Activated naive CD4-positive, alpha-beta T cell treated with anti-CD3 and anti-CD28 coated beads, Interleukin-2, amount 50 U/mL, for 72 hours (primary cell): ENCODE measurements at regions not wholly inside any gene's neighbourhood (a gene's known extent, or its start where the extent isn't known, plus 50 kb on each side); places are given as distances from the start of the nearest gene placed in this dataset.
A peak's percentile ranks its signal among the peaks of the same experiment; 100 is the strongest.
"Not testable (repeated sequence)": the region's sequence is repeated elsewhere in the genome, so short reads cannot be mapped to it uniquely, and the experiment has no call there.

ENCODE experiments used
- ATAC-seq, 2 donors: fragments of 150-1000 bp; cut with Tn5 transposase; 2 replicates each; pipeline ENCODE4 v1.10.0; 2021; ENCODE audit warnings: mild to moderate bottlenecking in 2 of 2, moderate library complexity in 2 of 2
- DNase-seq, 2 donors: peaks; one replicate each; pipeline ENCODE4 v3.0.0; 2021 to 2022; ENCODE audit warnings: low spot score in 2 of 2
- H3K27ac Mint-ChIP-seq, 2 donors: one replicate each; pipeline ENCODE4 v1.8.0; 2022; ENCODE audit warnings: mild to moderate bottlenecking in 2 of 2, mixed read lengths in 2 of 2
- H3K36me3 Mint-ChIP-seq, 2 donors: one replicate each; pipeline ENCODE4 v1.8.0; 2022; ENCODE audit warnings: mixed read lengths in 2 of 2
- H3K9me3 Mint-ChIP-seq, 2 donors: one replicate each; pipeline ENCODE4 v1.8.0; 2022; ENCODE audit warnings: mixed read lengths in 2 of 2

DNA sequence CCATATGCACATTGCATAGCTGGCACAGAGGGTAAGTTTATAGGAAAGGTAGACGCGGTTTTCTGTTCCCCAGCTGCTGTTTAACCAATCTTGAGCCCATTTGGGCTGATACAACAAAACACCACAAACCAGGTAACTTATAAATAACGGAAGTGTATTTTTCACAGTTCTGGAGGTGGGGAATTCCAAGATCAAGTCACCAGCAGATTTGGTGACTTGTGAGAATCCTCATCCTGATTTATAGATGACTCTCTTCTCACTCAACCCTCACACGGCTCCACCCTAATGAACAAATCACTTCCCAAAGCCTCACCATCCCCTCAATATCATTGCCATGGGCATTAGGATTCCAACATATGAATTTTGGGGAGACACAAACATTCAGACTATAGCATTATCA, 694.4 kb upstream of the NR2F2 start:
- Mint-ChIP-seq H3K9me3 (peaks cover 0 to 8% of the 10 kb centered on the region in 2 donors), H3K36me3 (no peaks in the 10 kb centered on the region)
- no peak for ATAC-seq

DNA sequence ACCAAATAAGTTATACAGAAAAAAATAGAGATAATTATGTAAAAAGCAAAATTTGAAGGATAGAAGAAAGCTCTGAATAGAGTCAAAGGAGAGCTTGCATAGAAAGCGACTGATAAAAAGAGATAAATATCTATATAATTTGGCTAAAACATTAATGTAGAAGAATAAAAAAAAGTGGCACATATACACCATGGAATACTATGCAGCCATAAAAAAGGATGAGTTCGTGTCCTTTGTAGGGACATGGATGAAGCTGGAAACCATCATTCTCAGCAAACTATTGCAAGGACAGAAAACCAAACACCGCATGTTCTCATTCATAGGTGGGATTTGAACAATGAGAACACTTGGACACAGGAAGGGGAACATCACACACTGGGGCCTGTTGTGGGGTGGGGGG, 693.3 kb upstream of the NR2F2 start:
- not testable (repeated sequence) for H3K36me3 Mint-ChIP-seq, H3K9me3 Mint-ChIP-seq, H3K27ac Mint-ChIP-seq, ATAC-seq, DNase-seq

More for the DNA sequence above, 694.4 kb upstream of the NR2F2 start:
- no peak for DNase-seq
- no peak overlapping the region for H3K27ac Mint-ChIP-seq

DNA sequence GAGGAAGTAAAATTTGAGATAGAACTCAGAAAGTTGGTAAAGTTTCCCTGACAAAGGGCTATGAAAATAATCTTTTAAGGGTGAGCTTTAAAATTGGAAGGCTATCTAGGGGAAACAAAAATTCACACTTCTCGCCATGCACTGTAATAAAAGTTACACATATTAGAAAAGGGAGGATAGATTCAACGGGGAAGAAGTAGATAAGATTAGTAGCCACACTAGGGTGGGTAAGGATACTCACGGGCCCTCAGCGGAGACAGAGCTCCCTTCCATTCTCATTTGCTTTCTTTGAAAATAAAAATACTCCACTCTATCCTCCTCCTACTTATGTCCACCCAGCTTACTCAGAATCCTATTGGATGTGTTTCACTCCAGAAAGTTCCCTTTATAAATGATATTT, 691.3 kb upstream of the NR2F2 start:
- peaks cover 0 to 4% of the 10 kb centered on the region in 2 donors for H3K9me3 Mint-ChIP-seq
- H3K27ac Mint-ChIP-seq: no peak overlapping the region
- DNase-seq: no peak
- H3K36me3 Mint-ChIP-seq: no peaks in the 10 kb centered on the region
- ATAC-seq: no peak

DNA sequence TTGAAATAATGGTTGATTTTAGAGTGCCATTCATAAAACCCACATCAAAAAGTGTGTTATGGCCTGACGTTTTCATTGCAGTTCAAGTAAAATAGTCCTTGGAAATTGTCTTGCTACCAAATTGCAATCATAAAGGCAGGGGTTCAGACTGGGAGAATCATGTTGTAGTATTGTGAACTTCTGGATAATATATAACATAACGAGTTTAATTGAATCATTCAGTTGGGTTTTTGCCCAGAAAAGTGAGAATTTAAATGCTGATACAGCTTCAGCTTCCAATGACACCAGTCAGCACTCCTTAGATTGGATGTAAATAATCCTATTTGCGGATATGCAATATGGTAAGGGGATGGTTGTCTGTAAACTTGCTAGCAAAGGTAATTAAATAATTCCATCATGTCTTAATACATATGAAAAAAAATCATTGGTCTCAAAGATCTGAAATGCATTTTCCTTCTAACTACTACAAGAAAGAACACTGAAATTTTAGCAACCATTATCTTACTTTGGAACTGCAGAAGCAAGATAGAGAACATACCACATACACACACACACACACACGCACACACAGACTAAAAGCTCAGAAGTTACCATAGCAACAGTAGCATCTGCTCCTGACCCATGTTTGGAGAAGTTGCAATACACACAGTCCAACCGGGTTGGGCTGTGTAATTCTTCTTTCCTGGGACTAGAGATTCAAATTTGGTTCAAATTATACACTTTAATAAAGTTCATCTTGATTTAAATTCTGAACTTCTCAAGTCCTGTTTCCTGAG, 686.2 kb upstream of the NR2F2 start:
- H3K9me3 Mint-ChIP-seq: no peaks in the 10 kb centered on the region
- DNase-seq (no peak), ATAC-seq (no peak)
- H3K36me3 Mint-ChIP-seq: no peaks in the 10 kb centered on the region
- H3K27ac Mint-ChIP-seq: no peak overlapping the region

DNA sequence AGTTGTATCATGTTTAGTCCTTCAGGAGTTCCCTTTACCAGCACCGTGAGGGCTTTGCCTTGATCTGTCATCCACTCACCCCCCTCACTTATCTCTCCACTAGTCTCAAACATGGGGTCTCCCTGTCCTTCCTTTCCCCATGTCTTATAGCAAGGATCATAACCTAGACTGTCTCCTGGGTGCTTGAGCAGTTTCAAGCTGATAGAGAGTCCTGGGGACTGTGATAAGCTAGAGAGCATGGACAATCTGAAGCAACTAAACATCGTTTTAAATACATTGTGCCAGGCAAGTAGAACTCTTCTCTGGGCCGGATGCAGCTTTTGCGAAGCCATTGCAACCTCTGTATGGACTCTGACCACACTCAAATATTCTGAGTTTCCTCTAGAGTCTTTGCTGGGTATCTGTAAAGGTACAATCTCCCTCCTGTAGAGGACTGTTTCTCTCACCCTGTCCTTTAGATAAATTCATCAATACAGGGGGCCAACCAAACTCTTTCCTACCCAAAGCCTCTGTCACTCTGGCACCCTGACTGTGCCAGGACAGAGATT, 684.6 kb upstream of the NR2F2 start:
- no peaks in the 10 kb centered on the region for H3K9me3 Mint-ChIP-seq
- H3K36me3 Mint-ChIP-seq: no peaks in the 10 kb centered on the region
- H3K27ac Mint-ChIP-seq: no peak overlapping the region
- DNase-seq: no peak
- no peak for ATAC-seq

DNA sequence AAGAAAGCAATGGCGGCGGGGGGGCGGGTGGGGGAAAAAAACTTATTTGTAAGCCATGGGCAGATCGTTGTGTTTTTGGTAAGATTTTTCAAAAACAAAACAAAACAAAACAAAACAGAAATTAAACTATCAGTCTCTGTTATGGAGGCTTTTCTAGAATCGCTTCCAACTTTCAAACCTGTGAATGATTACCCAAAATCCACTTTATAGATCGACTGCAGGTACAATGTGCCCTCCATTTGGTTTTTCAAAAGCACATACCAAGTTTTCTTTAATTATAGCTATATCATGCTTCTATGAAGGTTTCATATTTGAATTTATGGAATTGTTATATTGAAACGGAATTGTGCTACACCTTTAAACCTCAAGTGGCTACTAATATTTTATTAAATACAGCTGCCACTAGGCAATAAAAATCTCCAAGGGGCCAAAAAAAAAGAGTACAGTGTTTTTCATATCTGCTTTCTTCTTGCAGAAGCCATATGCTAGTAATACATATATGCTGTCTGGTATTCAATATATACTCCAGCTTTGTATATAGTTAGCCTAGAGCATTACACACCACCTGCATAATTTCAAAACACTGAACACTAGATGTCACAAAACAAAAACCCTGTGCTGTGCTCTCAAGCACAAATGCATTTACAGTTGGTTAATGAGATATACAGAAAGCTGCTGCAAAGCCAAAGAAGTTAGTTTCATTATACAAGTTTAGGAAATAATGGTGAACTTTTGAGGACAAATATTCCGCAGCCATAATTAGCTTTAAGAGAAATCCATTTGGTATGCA, 683.8 kb upstream of the NR2F2 start:
- ATAC-seq (no peak), DNase-seq (no peak)
- Mint-ChIP-seq H3K36me3 (no peaks in the 10 kb centered on the region), H3K27ac (no peak overlapping the region), H3K9me3 (no peaks in the 10 kb centered on the region)

DNA sequence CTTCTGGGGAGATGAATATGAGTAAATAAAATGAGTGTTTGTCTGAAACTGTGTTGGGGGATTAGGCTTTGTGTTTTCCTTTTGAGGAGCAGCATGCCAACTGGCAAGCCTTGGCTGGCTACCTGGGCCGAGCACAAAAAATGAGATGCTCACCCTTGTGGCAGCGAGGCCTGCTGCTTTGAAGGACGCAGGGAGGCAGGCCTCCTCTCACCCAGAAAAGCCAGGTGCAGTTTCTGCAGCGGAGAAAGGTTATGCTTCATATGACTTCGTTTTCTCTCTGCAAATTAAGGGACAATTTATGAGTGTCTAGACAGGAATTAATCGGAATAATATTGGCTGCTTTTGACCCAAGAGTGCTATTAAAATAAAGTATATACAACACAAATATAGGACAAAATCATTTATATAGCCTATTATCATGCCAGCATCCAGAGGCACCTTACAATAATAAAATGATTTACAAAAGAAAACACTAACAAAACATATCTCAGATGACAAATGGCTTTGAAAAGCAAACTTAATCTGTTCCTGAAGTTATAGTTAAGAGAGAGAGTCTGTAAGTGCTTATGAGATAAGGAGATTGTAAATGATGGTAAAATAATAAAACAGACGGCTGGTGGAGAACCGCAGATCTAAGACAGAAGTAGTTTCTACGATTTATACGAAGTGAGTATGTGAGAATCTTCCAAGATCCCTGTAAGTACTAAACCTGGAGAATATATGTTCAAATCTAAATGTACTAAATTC, 682.8 kb upstream of the NR2F2 start:
- Mint-ChIP-seq H3K9me3 (no peaks in the 10 kb centered on the region), H3K36me3 (no peaks in the 10 kb centered on the region), H3K27ac (no peak overlapping the region)
- no peak for DNase-seq
- no peak for ATAC-seq

DNA sequence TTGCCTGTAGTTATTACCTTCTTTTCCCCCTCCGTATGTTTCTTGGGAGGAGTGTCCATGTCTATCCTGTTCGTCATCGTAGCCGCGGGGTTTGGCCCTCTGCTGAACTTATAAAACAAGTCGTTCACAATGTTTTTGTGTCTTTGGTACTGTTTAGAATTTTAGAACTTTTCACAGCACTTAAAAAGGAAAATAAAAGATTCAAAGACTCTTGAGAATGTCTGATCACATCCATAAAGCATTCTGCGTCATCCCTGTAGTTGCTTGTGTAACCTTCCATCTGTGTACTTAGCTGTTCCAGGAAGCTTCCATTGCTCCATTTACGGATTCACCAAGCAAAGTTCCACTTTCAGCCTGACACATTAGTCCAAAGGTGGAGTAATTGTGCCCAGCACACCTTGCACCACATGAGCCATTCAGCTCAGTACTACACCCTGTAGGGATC, 677.1 kb upstream of the NR2F2 start:
- no peak for ATAC-seq

DNA sequence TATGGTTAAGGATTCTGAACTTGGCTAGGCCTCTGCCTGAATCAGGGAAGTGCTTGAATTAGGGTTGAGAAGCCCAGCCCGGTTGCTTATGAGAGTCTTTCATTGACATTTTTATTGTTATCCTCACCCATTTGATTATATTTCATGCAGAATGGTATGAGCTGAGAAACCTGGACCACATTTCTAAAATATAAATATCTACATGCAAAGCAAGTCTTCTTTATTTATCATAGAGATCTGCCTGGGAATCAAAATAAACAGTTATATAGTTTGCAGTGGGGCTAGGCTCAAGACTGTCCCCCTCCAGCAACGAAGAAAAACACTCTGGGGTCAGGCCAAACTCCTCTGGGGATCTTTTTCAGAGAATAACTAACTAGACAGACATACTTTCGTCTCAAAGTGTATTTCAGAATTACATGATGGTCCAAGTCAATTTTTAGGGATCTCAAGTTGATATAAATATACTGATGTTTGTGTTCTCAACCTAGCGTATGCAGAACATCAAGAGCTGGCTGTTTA, 675.4 kb upstream of the NR2F2 start:
- DNase-seq: no peak
- ATAC-seq: no peak
- Mint-ChIP-seq H3K36me3 (peaks cover 4 to 5% of the 10 kb centered on the region in 2 donors), H3K27ac (no peak overlapping the region), H3K9me3 (no peaks in the 10 kb centered on the region)

More for the DNA sequence above, 677.1 kb upstream of the NR2F2 start:
- Mint-ChIP-seq H3K9me3 (no peaks in the 10 kb centered on the region), H3K36me3 (no peaks in the 10 kb centered on the region), H3K27ac (no peak overlapping the region)
- DNase-seq: no peak

DNA sequence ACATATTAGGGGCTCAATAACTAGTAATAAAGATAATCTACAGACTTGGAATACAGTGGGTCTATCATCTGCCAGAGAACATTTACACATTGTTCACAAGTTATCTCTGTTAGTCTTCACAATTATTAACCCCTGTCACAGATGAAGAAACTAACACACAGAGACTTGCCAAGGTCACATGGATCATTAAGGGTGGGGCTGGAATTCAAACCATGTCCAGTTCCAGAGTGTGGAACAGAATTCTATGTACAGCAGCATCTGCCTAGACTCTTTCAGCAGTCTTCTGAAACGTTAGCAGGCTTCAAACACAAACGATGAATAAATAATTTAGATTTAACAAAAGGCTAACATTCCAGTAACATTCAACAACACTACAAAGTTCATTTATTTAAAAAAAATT, 673.9 kb upstream of the NR2F2 start:
- H3K9me3 Mint-ChIP-seq: no peaks in the 10 kb centered on the region
- no peak for ATAC-seq
- no peak overlapping the region for H3K27ac Mint-ChIP-seq
- no peak for DNase-seq
- peaks cover 4 to 8% of the 10 kb centered on the region in 2 donors for H3K36me3 Mint-ChIP-seq

DNA sequence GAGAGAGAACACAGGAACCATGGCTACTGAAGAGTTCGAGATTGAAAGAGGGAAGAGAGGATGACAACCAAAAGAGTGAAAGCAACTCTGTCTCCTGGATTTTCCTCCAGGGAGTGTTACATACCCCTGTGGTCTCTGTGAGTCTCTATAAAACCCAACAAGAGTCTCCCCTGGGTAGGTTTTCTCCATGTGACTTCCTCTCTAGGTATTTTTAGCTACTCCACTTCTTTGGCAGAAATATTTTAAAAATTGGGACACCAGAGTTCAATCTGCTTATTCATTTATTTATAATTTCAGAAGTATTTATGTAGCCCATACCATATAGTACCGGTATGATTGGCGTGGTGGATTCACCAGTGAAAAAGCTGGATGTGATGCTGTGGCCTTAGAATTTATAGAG, 671.7 kb upstream of the NR2F2 start:
- no peak overlapping the region for H3K27ac Mint-ChIP-seq
- no peak for ATAC-seq
- no peaks in the 10 kb centered on the region for H3K9me3 Mint-ChIP-seq
- no peak for DNase-seq
- peaks cover 4 to 8% of the 10 kb centered on the region in 2 donors for H3K36me3 Mint-ChIP-seq

DNA sequence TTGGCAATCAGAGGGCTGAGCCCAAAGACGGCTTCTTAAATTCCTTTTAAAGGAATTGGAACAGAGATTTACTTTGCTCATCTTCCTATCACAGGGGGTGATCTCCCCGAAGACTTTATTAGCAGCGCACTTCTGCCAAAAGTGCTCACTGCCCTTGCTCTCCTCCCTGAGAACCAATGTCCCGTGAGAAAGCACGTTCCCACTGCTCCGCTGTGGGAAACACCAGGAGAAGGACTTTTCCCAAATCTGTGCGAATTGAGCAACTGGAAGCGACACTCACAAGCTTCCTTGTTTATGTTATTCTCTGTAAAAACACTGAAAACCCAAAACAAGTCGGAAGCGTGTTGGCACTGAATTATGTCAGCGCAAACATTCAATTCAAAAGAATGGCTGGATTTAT, 670.8 kb upstream of the NR2F2 start:
- DNase-seq (no peak), ATAC-seq (no peak)
- Mint-ChIP-seq H3K36me3 (peaks cover 4 to 8% of the 10 kb centered on the region in 2 donors), H3K27ac (no peak overlapping the region), H3K9me3 (no peaks in the 10 kb centered on the region)

DNA sequence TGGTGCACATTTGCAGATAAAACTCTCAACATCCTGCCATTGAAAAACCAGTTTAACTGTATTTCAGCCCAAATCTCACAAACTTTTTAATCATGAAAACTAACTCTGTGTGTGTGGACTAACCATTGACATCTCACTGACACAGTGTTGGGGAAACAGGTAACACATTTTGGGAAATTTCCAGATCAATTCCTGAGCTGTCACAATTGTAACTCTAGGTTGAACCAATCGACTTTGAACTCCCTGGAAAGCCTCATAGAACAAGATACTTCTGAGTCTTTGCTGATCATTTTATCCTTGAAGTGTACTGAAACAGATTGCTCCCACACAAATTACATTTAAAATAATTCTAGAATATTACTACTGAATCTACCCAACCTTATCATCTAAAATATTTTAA, 667.9 kb upstream of the NR2F2 start:
- H3K36me3 Mint-ChIP-seq: peaks cover 4 to 8% of the 10 kb centered on the region in 2 donors
- H3K9me3 Mint-ChIP-seq: no peaks in the 10 kb centered on the region
- DNase-seq: no peak
- no peak for ATAC-seq
- H3K27ac Mint-ChIP-seq: no peak overlapping the region

DNA sequence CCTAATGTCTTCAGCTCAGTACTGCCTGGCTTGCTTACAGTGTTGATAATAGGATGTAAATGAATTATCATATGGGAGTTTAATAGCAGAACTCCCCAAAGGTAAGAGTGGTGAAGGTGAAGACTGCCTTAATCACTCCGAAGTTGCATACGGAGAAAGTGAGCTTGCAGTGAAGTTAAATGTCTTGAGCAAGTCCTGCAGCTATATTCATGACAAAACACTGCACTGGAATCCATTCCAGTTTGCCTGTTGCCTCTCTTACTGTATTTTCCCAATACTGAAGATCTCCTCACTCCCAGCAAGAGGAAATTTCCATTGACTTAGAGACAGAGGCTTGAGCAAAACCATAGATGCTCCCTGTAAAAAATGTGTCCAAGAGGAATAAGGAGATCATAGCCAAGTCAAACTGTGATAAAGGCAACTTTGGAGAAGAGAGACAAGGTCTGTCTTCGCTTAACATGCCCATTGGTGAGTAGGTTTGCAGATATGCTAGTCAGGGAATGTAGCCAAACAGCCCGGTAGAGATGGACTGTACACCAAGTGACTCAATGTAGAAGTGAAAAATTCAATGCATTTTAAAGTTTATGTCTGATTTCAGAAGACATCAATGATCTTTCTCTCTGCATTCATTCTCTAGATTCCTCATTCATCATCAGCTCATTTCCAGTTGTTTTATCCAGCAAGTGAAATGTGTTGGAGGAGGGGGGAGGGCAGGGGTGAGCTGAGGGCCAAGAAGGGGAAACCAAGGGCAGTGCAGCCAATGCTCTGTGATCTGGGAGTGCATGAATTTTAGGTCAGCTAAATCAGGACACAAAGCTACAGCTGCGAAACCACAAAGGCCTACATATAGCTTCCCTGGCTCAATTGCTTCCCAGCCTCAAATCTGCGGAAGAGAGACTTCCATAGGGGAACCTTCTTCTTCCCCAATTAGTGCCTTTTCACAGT, 667.1 kb upstream of the NR2F2 start:
- Mint-ChIP-seq H3K36me3 (peaks cover 4 to 8% of the 10 kb centered on the region in 2 donors), H3K9me3 (no peaks in the 10 kb centered on the region)
- no peak for DNase-seq

DNA sequence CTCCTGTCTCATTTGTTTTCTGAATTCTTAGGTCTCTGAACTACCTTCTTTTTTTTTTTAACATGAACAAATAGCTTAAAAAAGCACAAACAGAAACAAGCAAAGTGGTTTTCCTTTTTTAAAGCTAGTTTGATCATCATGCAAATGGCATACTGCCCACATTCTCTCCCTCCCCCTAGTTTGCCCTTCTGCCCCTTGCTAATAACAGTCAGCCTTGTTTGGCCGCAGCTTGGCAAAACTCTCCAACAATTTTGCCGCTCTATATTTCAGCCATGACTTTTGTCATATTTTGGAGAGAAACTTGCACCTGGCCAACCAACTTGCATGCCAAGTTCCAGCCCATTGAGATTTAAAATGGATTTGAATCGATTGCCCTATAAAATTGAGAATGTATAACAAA, 666.0 kb upstream of the NR2F2 start:
- ATAC-seq (no peak), DNase-seq (no peak)
- Mint-ChIP-seq H3K27ac (no peak overlapping the region), H3K9me3 (no peaks in the 10 kb centered on the region), H3K36me3 (peaks cover 3 to 8% of the 10 kb centered on the region in 2 donors)

More for the DNA sequence above, 667.1 kb upstream of the NR2F2 start:
- no peak for ATAC-seq
- peak overlapping the region in 1 of 2 donors; percentile 29 for H3K27ac Mint-ChIP-seq
